Activated CD8-positive, alpha-beta memory T cell treated with anti-CD3 and anti-CD28 coated beads, Interleukin-2, amount 10 ng/mL, durations not matched to agents 7 days and 5 days (primary cell): ENCODE measurements at regions not wholly inside any gene's neighbourhood (a gene's known extent, or its start where the extent isn't known, plus 50 kb on each side); places are given as distances from the start of the nearest gene placed in this dataset.
A peak's percentile ranks its signal among the peaks of the same experiment; 100 is the strongest.
"Not testable (repeated sequence)": the region's sequence is repeated elsewhere in the genome, so short reads cannot be mapped to it uniquely, and the experiment has no call there.

Experiments used
- ATAC-seq: fragments of 150-1000 bp; cut with Tn5 transposase; one replicate; pipeline ENCODE4 v1.10.0; 2021; ENCODE audit warnings: moderate library complexity
- CTCF ChIA-PET: fragments of 350-600 bp; sonication (Branson Sonifier 250); formaldehyde crosslinking; loops from one replicate; lab custom pipeline; 2021; ENCODE audit warnings: antibody characterized with exemption; lab: Charles Lee
- DNase-seq: peaks from one replicate; pipeline ENCODE4 v3.0.0-alpha.2; 2020
- H3K27ac Mint-ChIP-seq: one replicate; pipeline ENCODE4 v1.8.0; 2021; ENCODE audit warnings: mild to moderate bottlenecking, mixed read lengths
- H3K27me3 Mint-ChIP-seq: one replicate; pipeline ENCODE4 v1.8.0; 2021; ENCODE audit warnings: mixed read lengths
- H3K36me3 Mint-ChIP-seq: one replicate; pipeline ENCODE4 v1.8.0; 2021; ENCODE audit warnings: mild to moderate bottlenecking, mixed read lengths
- H3K4me1 Mint-ChIP-seq: one replicate; pipeline ENCODE4 v1.8.0; 2021; ENCODE audit warnings: mixed read lengths
- H3K4me3 Mint-ChIP-seq: one replicate; pipeline ENCODE4 v1.8.0; 2021; ENCODE audit warnings: mild to moderate bottlenecking, moderate library complexity, mixed read lengths
- H3K9me3 Mint-ChIP-seq: one replicate; pipeline ENCODE4 v1.8.0; 2022; ENCODE audit warnings: low read depth, mixed read lengths

- Mint-ChIP-seq H3K4me1 (peaks cover 19% of the 10 kb centered on the region), H3K27ac (no peak overlapping the region), H3K27me3 (peaks cover 18% of the 10 kb centered on the region), H3K4me3 (no peak overlapping the region), H3K9me3 (no peaks in the 10 kb centered on the region), H3K36me3 (no peaks in the 10 kb centered on the region)
- DNase-seq: no peak
- no peak for ATAC-seq
- CTCF ChIA-PET: no interaction called here
Observed at GRCh38 chr13:44652168-44652567, 76.0 kb upstream of the TSC22D1 start.

GRCh38 chr13:44651724-44652123, 75.6 kb upstream of the TSC22D1 start:
- Mint-ChIP-seq H3K4me1 (peaks cover 20% of the 10 kb centered on the region), H3K36me3 (no peaks in the 10 kb centered on the region), H3K27ac (no peak overlapping the region), H3K27me3 (peaks cover 17% of the 10 kb centered on the region), H3K9me3 (no peaks in the 10 kb centered on the region), H3K4me3 (no peak overlapping the region)
- CTCF ChIA-PET: no interaction called here
- ATAC-seq: no peak
- no peak for DNase-seq

- CTCF ChIA-PET: no interaction called here
Observed at GRCh38 chr13:44651209-44651608, 75.1 kb upstream of the TSC22D1 start.

GRCh38 chr13:44649834-44650233, 73.7 kb upstream of the TSC22D1 start:
- CTCF ChIA-PET: no interaction called here
- ATAC-seq (no peak), DNase-seq (no peak)
- H3K4me3 Mint-ChIP-seq: no peak overlapping the region
- H3K27ac Mint-ChIP-seq: no peak overlapping the region
- H3K36me3 Mint-ChIP-seq: no peaks in the 10 kb centered on the region
- peaks cover 20% of the 10 kb centered on the region for H3K4me1 Mint-ChIP-seq
- H3K9me3 Mint-ChIP-seq: no peaks in the 10 kb centered on the region
- H3K27me3 Mint-ChIP-seq: peaks cover 19% of the 10 kb centered on the region

More at GRCh38 chr13:44651209-44651608, 75.1 kb upstream of the TSC22D1 start:
- H3K36me3 Mint-ChIP-seq: no peaks in the 10 kb centered on the region
- peaks cover 16% of the 10 kb centered on the region for H3K27me3 Mint-ChIP-seq
- DNase-seq (no peak), ATAC-seq (no peak)
- H3K4me1 Mint-ChIP-seq: peaks cover 20% of the 10 kb centered on the region
- no peaks in the 10 kb centered on the region for H3K9me3 Mint-ChIP-seq
- H3K4me3 Mint-ChIP-seq: no peak overlapping the region
- H3K27ac Mint-ChIP-seq: no peak overlapping the region

GRCh38 chr13:44649104-44649428, 72.9 kb upstream of the TSC22D1 start:
- H3K9me3 Mint-ChIP-seq: no peaks in the 10 kb centered on the region
- no peak overlapping the region for H3K27ac Mint-ChIP-seq
- DNase-seq: peak; percentile 43
- H3K4me3 Mint-ChIP-seq: no peak overlapping the region
- H3K36me3 Mint-ChIP-seq: no peaks in the 10 kb centered on the region
- peak; percentile 42 for ATAC-seq
- peaks cover 23% of the 10 kb centered on the region for H3K27me3 Mint-ChIP-seq
- CTCF ChIA-PET: interaction anchor here (1.5 kb wide), 1 partner anchor 166 kb away, joined by 4 read pairs; no protein-coding TSS in a partner anchor
- H3K4me1 Mint-ChIP-seq: peaks cover 20% of the 10 kb centered on the region

- CTCF ChIA-PET: interaction anchor here (1.5 kb wide), 1 partner anchor 166 kb away, joined by 4 read pairs; no protein-coding TSS in a partner anchor
- Mint-ChIP-seq H3K36me3 (no peaks in the 10 kb centered on the region), H3K9me3 (no peaks in the 10 kb centered on the region), H3K4me1 (peaks cover 20% of the 10 kb centered on the region), H3K27ac (no peak overlapping the region), H3K27me3 (peaks cover 25% of the 10 kb centered on the region), H3K4me3 (no peak overlapping the region)
- DNase-seq (no peak), ATAC-seq (peak; percentile 53)
Observed at GRCh38 chr13:44648392-44649103, 72.4 kb upstream of the TSC22D1 start.

GRCh38 chr13:44647560-44647959, 71.4 kb upstream of the TSC22D1 start:
- H3K4me3 Mint-ChIP-seq, ATAC-seq, H3K36me3 Mint-ChIP-seq, DNase-seq, H3K9me3 Mint-ChIP-seq, H3K27ac Mint-ChIP-seq, CTCF ChIA-PET: not testable (repeated sequence)
- H3K4me1 Mint-ChIP-seq: peaks cover 20% of the 10 kb centered on the region
- peaks cover 22% of the 10 kb centered on the region for H3K27me3 Mint-ChIP-seq

GRCh38 chr13:44646044-44646443, 69.9 kb upstream of the TSC22D1 start:
- ATAC-seq (no peak), DNase-seq (no peak)
- no peak overlapping the region for H3K27ac Mint-ChIP-seq
- H3K4me1 Mint-ChIP-seq: peaks cover 20% of the 10 kb centered on the region
- CTCF ChIA-PET: no interaction called here
- peaks cover 13% of the 10 kb centered on the region for H3K27me3 Mint-ChIP-seq
- H3K9me3 Mint-ChIP-seq: no peaks in the 10 kb centered on the region
- no peaks in the 10 kb centered on the region for H3K36me3 Mint-ChIP-seq
- H3K4me3 Mint-ChIP-seq: no peak overlapping the region

GRCh38 chr13:44643256-44643655, 67.1 kb upstream of the TSC22D1 start:
- CTCF ChIA-PET: no interaction called here
- H3K36me3 Mint-ChIP-seq: no peaks in the 10 kb centered on the region

GRCh38 chr13:44637581-44637980, 61.5 kb upstream of the TSC22D1 start:
- H3K27me3 Mint-ChIP-seq: peaks cover 2% of the 10 kb centered on the region
- DNase-seq (no peak), ATAC-seq (no peak)
- no peaks in the 10 kb centered on the region for H3K36me3 Mint-ChIP-seq
- no peak overlapping the region for H3K4me3 Mint-ChIP-seq
- CTCF ChIA-PET: no interaction called here
- H3K9me3 Mint-ChIP-seq: no peaks in the 10 kb centered on the region
- H3K27ac Mint-ChIP-seq: no peak overlapping the region
- H3K4me1 Mint-ChIP-seq: no peaks in the 10 kb centered on the region

More at GRCh38 chr13:44643256-44643655, 67.1 kb upstream of the TSC22D1 start:
- Mint-ChIP-seq H3K27me3 (peaks cover 13% of the 10 kb centered on the region), H3K4me3 (no peak overlapping the region), H3K9me3 (no peaks in the 10 kb centered on the region), H3K4me1 (peaks cover 3% of the 10 kb centered on the region), H3K27ac (no peak overlapping the region)
- ATAC-seq: no peak
- DNase-seq: no peak

- Mint-ChIP-seq H3K36me3 (no peaks in the 10 kb centered on the region), H3K27me3 (peaks cover 8% of the 10 kb centered on the region), H3K27ac (no peak overlapping the region), H3K9me3 (no peaks in the 10 kb centered on the region), H3K4me3 (no peak overlapping the region), H3K4me1 (no peaks in the 10 kb centered on the region)
- ATAC-seq (no peak), DNase-seq (no peak)
- CTCF ChIA-PET: no interaction called here
Observed at GRCh38 chr13:44629465-44630183, 53.5 kb upstream of the TSC22D1 start.

GRCh38 chr13:44628826-44629225, 52.7 kb upstream of the TSC22D1 start:
- H3K36me3 Mint-ChIP-seq, H3K27ac Mint-ChIP-seq, CTCF ChIA-PET, H3K4me1 Mint-ChIP-seq, ATAC-seq, H3K27me3 Mint-ChIP-seq, H3K9me3 Mint-ChIP-seq, DNase-seq, H3K4me3 Mint-ChIP-seq: not testable (repeated sequence)

GRCh38 chr13:44627441-44627840, 51.3 kb upstream of the TSC22D1 start:
- H3K9me3 Mint-ChIP-seq: no peaks in the 10 kb centered on the region
- no peak overlapping the region for H3K27ac Mint-ChIP-seq
- H3K4me1 Mint-ChIP-seq: no peaks in the 10 kb centered on the region
- CTCF ChIA-PET: no interaction called here
- ATAC-seq (no peak), DNase-seq (no peak)
- H3K4me3 Mint-ChIP-seq: no peak overlapping the region
- H3K36me3 Mint-ChIP-seq: no peaks in the 10 kb centered on the region
- H3K27me3 Mint-ChIP-seq: peaks cover 10% of the 10 kb centered on the region

GRCh38 chr13:44626176-44626575, 50.0 kb upstream of the TSC22D1 start:
- Mint-ChIP-seq H3K9me3 (no peaks in the 10 kb centered on the region), H3K36me3 (no peaks in the 10 kb centered on the region), H3K27me3 (peaks cover 14% of the 10 kb centered on the region), H3K4me1 (no peaks in the 10 kb centered on the region), H3K27ac (no peak overlapping the region), H3K4me3 (no peak overlapping the region)
- DNase-seq (no peak), ATAC-seq (no peak)
- CTCF ChIA-PET: no interaction called here
